ENCODE measurements at regions not wholly inside any gene's neighbourhood (a gene's known extent, or its start where the extent isn't known, plus 50 kb on each side); places are given as distances from the start of the nearest gene placed in this dataset.

DNA sequence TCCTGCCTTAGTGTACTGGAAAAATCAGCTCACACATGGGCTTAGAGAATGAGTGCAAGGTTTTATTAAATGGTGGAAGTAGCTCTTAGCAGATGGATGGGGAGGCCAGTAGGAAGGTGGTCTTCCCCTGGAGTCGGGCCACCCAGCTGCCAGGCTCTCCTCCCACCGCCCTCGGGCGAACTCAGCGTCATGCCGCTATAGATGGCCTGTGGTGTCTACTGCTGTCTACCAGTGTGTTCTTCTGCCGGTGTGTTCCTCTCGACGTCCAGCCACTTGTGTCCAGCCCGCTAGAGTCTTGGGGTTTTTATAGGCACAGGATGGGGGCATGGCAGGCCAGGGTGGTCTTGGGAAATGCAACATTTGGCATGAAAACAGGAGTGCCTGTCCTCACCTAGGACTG lies 198.7 kb upstream of the NDST3 start:
- Histone ChIP-seq H3K4me1 (ENCODE audit: control insufficient read depth in 1 of 2, extremely low read depth in 1 of 2, insufficient read depth in 2 of 2, low read length in 2 of 2) (no peaks in the 10 kb centered on the region), H3K27me3 (replicated peaks in 1 of 2; ENCODE audit: control insufficient read depth in 2 of 2, extremely low read depth in 1 of 2, insufficient read depth in 2 of 2, low read length in 1 of 2) (no peaks in the 10 kb centered on the region), H3K27ac (ENCODE audit: low read length) (no peak overlapping the region), H3K9me3 (no peaks in the 10 kb centered on the region), H3K36me3 (ENCODE audit: control insufficient read depth in 2 of 2, extremely low read depth in 1 of 2, insufficient read depth in 1 of 2, low read length in 1 of 2) (no peaks in the 10 kb centered on the region), H3K4me3 (ENCODE audit: control insufficient read depth in 1 of 2, extremely low read depth in 1 of 2, low read length in 1 of 2) (no peak overlapping the region)
- no peak overlapping the region for H3K4me3 Mint-ChIP-seq
- POLR2A ChIA-PET = no interaction called here
- H3K27me3 Mint-ChIP-seq = no peaks in the 10 kb centered on the region
- peaks cover 0 to 10% (median 5%) of the 10 kb centered on the region in 3 donors for H3K9me3 Mint-ChIP-seq
- CTCF ChIA-PET = no interaction called here
- DNase-seq (no peak), ATAC-seq (replicated peaks in 1 of 4) (no peak)
- no peaks in the 10 kb centered on the region for H3K36me3 Mint-ChIP-seq
- no peaks in the 10 kb centered on the region for H3K4me1 Mint-ChIP-seq
- WGBS (ENCODE audit: insufficient coverage) = 96% methylated on average over 7 of the region's 10 CpGs
- no peak overlapping the region for H3K27ac Mint-ChIP-seq

DNA sequence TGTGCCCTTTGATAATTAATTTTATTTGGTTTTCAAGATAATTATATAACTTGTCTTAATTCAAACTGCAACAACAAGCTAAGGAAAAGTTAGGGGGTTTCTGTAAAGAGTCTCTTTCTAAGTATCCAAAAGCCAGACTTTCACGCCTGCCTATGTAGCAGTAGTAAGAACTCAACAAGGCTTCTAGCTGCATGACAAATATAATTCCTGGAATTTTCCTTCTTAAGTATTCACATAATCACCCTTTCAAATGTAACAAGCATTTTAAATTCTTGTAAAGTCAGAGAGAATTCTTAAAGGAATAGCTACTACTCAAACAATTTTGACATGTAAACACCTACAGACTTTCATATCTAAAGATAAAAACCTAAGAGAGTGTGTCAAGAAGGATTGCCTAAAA lies 189.7 kb upstream of the NDST3 start:
- DNase-seq = no peak
- H3K27me3 Mint-ChIP-seq = no peaks in the 10 kb centered on the region
- peaks cover 0 to 9% (median 1%) of the 10 kb centered on the region in 3 donors for H3K9me3 Mint-ChIP-seq
- ChIA-PET CTCF (no interaction called here), POLR2A (no interaction called here)
- Histone ChIP-seq H3K27me3 (replicated peaks in 1 of 2; ENCODE audit: control insufficient read depth in 2 of 2, extremely low read depth in 1 of 2, insufficient read depth in 2 of 2, low read length in 1 of 2) (no peaks in the 10 kb centered on the region), H3K4me1 (ENCODE audit: control insufficient read depth in 1 of 2, extremely low read depth in 1 of 2, insufficient read depth in 2 of 2, low read length in 2 of 2) (no peaks in the 10 kb centered on the region), H3K9me3 (no peaks in the 10 kb centered on the region), H3K36me3 (ENCODE audit: control insufficient read depth in 2 of 2, extremely low read depth in 1 of 2, insufficient read depth in 1 of 2, low read length in 1 of 2) (no peaks in the 10 kb centered on the region), H3K27ac (ENCODE audit: low read length) (no peak overlapping the region), H3K4me3 (ENCODE audit: control insufficient read depth in 1 of 2, extremely low read depth in 1 of 2, low read length in 1 of 2) (no peak overlapping the region)
- H3K36me3 Mint-ChIP-seq = no peaks in the 10 kb centered on the region
- H3K27ac Mint-ChIP-seq = no peak overlapping the region
- H3K4me3 Mint-ChIP-seq = no peak overlapping the region
- H3K4me1 Mint-ChIP-seq = no peaks in the 10 kb centered on the region
- no CpG with 5 or more reads among the region's 1 CpG for WGBS (ENCODE audit: insufficient coverage)
- ATAC-seq (replicated peaks in 1 of 4) = no peak

DNA sequence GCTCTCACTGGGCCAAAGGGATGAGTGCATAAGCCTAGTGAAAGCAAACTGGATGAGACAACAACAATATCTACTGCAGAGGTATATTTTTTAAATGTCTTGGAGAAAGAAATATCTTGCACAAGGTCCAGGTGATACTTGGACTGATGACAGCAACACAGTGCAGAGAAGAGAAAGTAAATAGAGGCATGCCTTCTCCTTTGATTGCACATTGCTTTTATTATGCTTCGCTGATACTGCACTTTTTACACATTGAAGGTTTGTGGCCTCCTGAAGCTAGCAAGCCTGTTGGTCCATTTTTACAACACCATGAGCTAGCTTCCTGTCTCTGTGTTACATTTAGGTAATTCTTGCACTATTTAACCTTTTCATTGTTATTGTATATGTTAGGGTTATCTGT lies 189.0 kb upstream of the NDST3 start:
- no peaks in the 10 kb centered on the region for H3K36me3 Mint-ChIP-seq
- CTCF ChIA-PET = no interaction called here
- H3K36me3 ChIP-seq (ENCODE audit: control insufficient read depth in 2 of 2, extremely low read depth in 1 of 2, insufficient read depth in 1 of 2, low read length in 1 of 2) = no peaks in the 10 kb centered on the region
- H3K4me1 Mint-ChIP-seq = no peaks in the 10 kb centered on the region
- no peaks in the 10 kb centered on the region for H3K9me3 ChIP-seq
- H3K9me3 Mint-ChIP-seq = peaks cover 0 to 10% (median 6%) of the 10 kb centered on the region in 3 donors
- ATAC-seq (replicated peaks in 1 of 4) = no peak
- DNase-seq = no peak
- no peak overlapping the region for H3K4me3 ChIP-seq (ENCODE audit: control insufficient read depth in 1 of 2, extremely low read depth in 1 of 2, low read length in 1 of 2)
- H3K27me3 ChIP-seq (replicated peaks in 1 of 2; ENCODE audit: control insufficient read depth in 2 of 2, extremely low read depth in 1 of 2, insufficient read depth in 2 of 2, low read length in 1 of 2) = no peaks in the 10 kb centered on the region
- POLR2A ChIA-PET = interaction anchor here in 1 of 2 donors (0.7 kb wide), 1 partner anchor 9 kb away, joined by 3 read pairs; no protein-coding TSS in a partner anchor
- WGBS (ENCODE audit: insufficient coverage) = no CpG with 5 or more reads among the region's 1 CpG
- H3K4me1 ChIP-seq (ENCODE audit: control insufficient read depth in 1 of 2, extremely low read depth in 1 of 2, insufficient read depth in 2 of 2, low read length in 2 of 2) = no peaks in the 10 kb centered on the region
- no peak overlapping the region for H3K27ac Mint-ChIP-seq
- H3K4me3 Mint-ChIP-seq = no peak overlapping the region
- no peaks in the 10 kb centered on the region for H3K27me3 Mint-ChIP-seq
- H3K27ac ChIP-seq (ENCODE audit: low read length) = no peak overlapping the region

DNA sequence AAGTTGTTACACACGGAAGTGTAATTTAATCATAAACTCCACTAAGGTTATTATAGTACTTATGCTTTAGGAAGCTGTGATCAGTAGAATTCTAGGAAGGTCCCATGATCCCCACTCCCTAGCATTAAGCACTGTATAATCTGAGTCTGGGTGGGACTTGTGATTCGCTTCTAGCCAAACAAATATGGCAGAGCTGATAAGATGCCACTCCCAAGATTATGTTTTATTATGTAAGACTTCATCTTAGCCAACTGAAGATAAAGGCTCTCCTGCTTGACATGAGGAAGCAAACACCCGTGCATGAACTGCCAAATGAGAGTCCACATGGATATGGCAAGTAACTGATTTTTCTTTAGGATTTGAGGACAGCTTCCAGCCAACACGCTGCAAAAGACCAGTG lies 186.4 kb upstream of the NDST3 start:
- Histone ChIP-seq H3K27ac (ENCODE audit: low read length) (no peak overlapping the region), H3K4me3 (ENCODE audit: control insufficient read depth in 1 of 2, extremely low read depth in 1 of 2, low read length in 1 of 2) (no peak overlapping the region), H3K27me3 (replicated peaks in 1 of 2; ENCODE audit: control insufficient read depth in 2 of 2, extremely low read depth in 1 of 2, insufficient read depth in 2 of 2, low read length in 1 of 2) (no peaks in the 10 kb centered on the region), H3K36me3 (ENCODE audit: control insufficient read depth in 2 of 2, extremely low read depth in 1 of 2, insufficient read depth in 1 of 2, low read length in 1 of 2) (no peaks in the 10 kb centered on the region), H3K4me1 (ENCODE audit: control insufficient read depth in 1 of 2, extremely low read depth in 1 of 2, insufficient read depth in 2 of 2, low read length in 2 of 2) (no peaks in the 10 kb centered on the region), H3K9me3 (no peaks in the 10 kb centered on the region)
- Mint-ChIP-seq H3K27me3 (no peaks in the 10 kb centered on the region), H3K36me3 (no peaks in the 10 kb centered on the region), H3K4me3 (no peak overlapping the region), H3K27ac (no peak overlapping the region), H3K9me3 (peaks cover 5 to 16% (median 9%) of the 10 kb centered on the region in 3 donors), H3K4me1 (no peaks in the 10 kb centered on the region)
- ATAC-seq (replicated peaks in 1 of 4) (no peak), DNase-seq (no peak)
- 60% methylated on average over 2 of the region's 4 CpGs for WGBS (ENCODE audit: insufficient coverage)
- ChIA-PET POLR2A (no interaction called here), CTCF (no interaction called here)

DNA sequence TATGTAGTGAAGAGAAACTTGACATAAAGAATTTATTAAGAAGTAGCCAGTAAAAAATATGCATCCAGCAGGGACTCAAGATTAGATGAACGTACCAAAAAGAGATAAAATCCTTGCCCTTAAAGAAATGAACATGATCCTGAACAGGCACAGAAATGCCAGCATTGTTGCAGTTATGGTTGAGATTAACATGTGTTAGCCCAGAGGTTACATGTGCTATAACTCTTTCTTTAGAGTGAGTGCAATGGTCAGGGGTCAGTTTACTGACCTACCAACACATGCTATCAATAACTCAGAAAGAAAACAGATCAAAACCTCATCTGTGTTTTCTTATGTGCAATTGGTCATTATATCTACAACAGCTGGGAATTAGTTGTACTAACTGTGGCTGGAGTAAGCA lies 166.1 kb upstream of the NDST3 start:
- H3K9me3 ChIP-seq = no peaks in the 10 kb centered on the region
- DNase-seq (no peak), ATAC-seq (replicated peaks in 1 of 4) (no peak)
- Mint-ChIP-seq H3K4me3 (no peak overlapping the region), H3K27ac (no peak overlapping the region), H3K9me3 (peaks cover 2 to 15% (median 4%) of the 10 kb centered on the region in 3 donors), H3K27me3 (no peaks in the 10 kb centered on the region), H3K36me3 (no peaks in the 10 kb centered on the region), H3K4me1 (no peaks in the 10 kb centered on the region)
- no peaks in the 10 kb centered on the region for H3K4me1 ChIP-seq (ENCODE audit: control insufficient read depth in 1 of 2, extremely low read depth in 1 of 2, insufficient read depth in 2 of 2, low read length in 2 of 2)
- no peak overlapping the region for H3K27ac ChIP-seq (ENCODE audit: low read length)
- WGBS (ENCODE audit: insufficient coverage) = no CpG with 5 or more reads among the region's 1 CpG
- H3K4me3 ChIP-seq (ENCODE audit: control insufficient read depth in 1 of 2, extremely low read depth in 1 of 2, low read length in 1 of 2) = no peak overlapping the region
- ChIA-PET CTCF (interaction anchor here in 1 of 2 donors (0.6 kb wide), 1 partner anchor 12 kb away, joined by 3 read pairs; no protein-coding TSS in a partner anchor), POLR2A (no interaction called here)
- no peaks in the 10 kb centered on the region for H3K27me3 ChIP-seq (replicated peaks in 1 of 2; ENCODE audit: control insufficient read depth in 2 of 2, extremely low read depth in 1 of 2, insufficient read depth in 2 of 2, low read length in 1 of 2)
- no peaks in the 10 kb centered on the region for H3K36me3 ChIP-seq (ENCODE audit: control insufficient read depth in 2 of 2, extremely low read depth in 1 of 2, insufficient read depth in 1 of 2, low read length in 1 of 2)

DNA sequence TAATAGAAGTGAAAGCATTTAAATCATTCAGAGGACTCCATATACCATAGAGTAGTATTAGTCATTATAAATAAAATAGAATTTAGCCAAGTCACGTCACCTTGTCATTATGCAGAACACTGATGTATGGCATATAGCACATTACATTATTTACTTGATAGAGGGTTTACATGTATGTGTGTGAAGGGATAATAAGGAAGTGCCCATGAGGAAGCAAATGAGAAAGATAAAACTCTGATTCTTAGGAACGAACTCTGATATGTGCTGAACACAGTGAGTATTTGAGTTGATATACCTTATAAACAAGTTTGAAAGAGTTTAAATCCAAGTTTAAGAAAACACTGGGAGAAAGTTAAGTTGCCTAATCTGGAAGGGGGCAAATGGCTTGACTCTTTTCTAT lies 160.5 kb upstream of the NDST3 start:
- H3K4me1 ChIP-seq (ENCODE audit: control insufficient read depth in 1 of 2, extremely low read depth in 1 of 2, insufficient read depth in 2 of 2, low read length in 2 of 2) = no peaks in the 10 kb centered on the region
- ChIA-PET POLR2A (no interaction called here), CTCF (no interaction called here)
- Mint-ChIP-seq H3K27me3 (no peaks in the 10 kb centered on the region), H3K27ac (no peak overlapping the region), H3K36me3 (no peaks in the 10 kb centered on the region), H3K4me1 (no peaks in the 10 kb centered on the region), H3K9me3 (no peaks in the 10 kb centered on the region), H3K4me3 (no peak overlapping the region)
- no peaks in the 10 kb centered on the region for H3K36me3 ChIP-seq (ENCODE audit: control insufficient read depth in 2 of 2, extremely low read depth in 1 of 2, insufficient read depth in 1 of 2, low read length in 1 of 2)
- H3K4me3 ChIP-seq (ENCODE audit: control insufficient read depth in 1 of 2, extremely low read depth in 1 of 2, low read length in 1 of 2) = no peak overlapping the region
- no peak overlapping the region for H3K27ac ChIP-seq (ENCODE audit: low read length)
- no CpG with 5 or more reads among the region's 2 CpGs for WGBS (ENCODE audit: insufficient coverage)
- DNase-seq (no peak), ATAC-seq (replicated peaks in 1 of 4) (no peak)
- no peaks in the 10 kb centered on the region for H3K9me3 ChIP-seq
- H3K27me3 ChIP-seq (replicated peaks in 1 of 2; ENCODE audit: control insufficient read depth in 2 of 2, extremely low read depth in 1 of 2, insufficient read depth in 2 of 2, low read length in 1 of 2) = no peaks in the 10 kb centered on the region

DNA sequence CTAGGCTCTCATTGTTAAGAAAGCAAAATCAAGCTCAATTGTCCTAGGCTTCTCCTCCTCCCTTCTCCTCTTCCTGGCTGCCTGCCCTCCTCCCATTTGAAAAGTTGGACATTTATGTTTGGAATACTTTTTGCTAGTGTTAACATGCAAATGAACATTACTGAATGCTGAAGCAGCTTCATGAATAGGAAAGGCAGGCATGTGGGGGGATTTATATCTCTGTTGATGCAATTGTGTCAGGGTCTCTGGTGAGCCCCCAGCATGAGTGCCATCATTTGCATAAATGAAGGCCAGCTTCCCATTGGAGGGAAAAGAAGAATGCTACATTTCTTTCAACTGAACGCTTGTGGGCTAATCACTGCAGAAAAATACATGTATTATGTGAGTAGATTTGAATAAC lies 160.1 kb upstream of the NDST3 start:
- Mint-ChIP-seq H3K4me1 (no peaks in the 10 kb centered on the region), H3K4me3 (no peak overlapping the region), H3K27ac (no peak overlapping the region), H3K27me3 (no peaks in the 10 kb centered on the region), H3K36me3 (no peaks in the 10 kb centered on the region), H3K9me3 (no peaks in the 10 kb centered on the region)
- ATAC-seq (replicated peaks in 1 of 4) (no peak), DNase-seq (no peak)
- no CpG with 5 or more reads among the region's 1 CpG for WGBS (ENCODE audit: insufficient coverage)
- no peaks in the 10 kb centered on the region for H3K4me1 ChIP-seq (ENCODE audit: control insufficient read depth in 1 of 2, extremely low read depth in 1 of 2, insufficient read depth in 2 of 2, low read length in 2 of 2)
- ChIA-PET CTCF (no interaction called here), POLR2A (no interaction called here)
- H3K27ac ChIP-seq (ENCODE audit: low read length) = no peak overlapping the region
- no peak overlapping the region for H3K4me3 ChIP-seq (ENCODE audit: control insufficient read depth in 1 of 2, extremely low read depth in 1 of 2, low read length in 1 of 2)
- H3K36me3 ChIP-seq (ENCODE audit: control insufficient read depth in 2 of 2, extremely low read depth in 1 of 2, insufficient read depth in 1 of 2, low read length in 1 of 2) = no peaks in the 10 kb centered on the region
- H3K9me3 ChIP-seq = no peaks in the 10 kb centered on the region
- H3K27me3 ChIP-seq (replicated peaks in 1 of 2; ENCODE audit: control insufficient read depth in 2 of 2, extremely low read depth in 1 of 2, insufficient read depth in 2 of 2, low read length in 1 of 2) = no peaks in the 10 kb centered on the region

Data from T-cell (primary cell).